GM12878 (cell line): ENCODE measurements at regions not wholly inside any gene's neighbourhood (a gene's known extent, or its start where the extent isn't known, plus 50 kb on each side); places are given as distances from the start of the nearest gene placed in this dataset.

Source experiments
- ATAC-seq: fragments of 200-7000 bp; cut with Tn5 transposase; 3 replicates; pipeline ENCODE4 v1.9.1; 2020; ENCODE audit warnings: mild to moderate bottlenecking, moderate library complexity
- BruUV-seq: library from RNA; stranded (reverse); fragments of 400-500 nt; replicated peaks from 2 replicates; lab custom pipeline; 2021; lab: Mats Ljungman, UMichigan
- CTCF ChIA-PET: fragments of 300-600 bp; sonication (Branson Sonifier 250); formaldehyde crosslinking; extraction: SDS; loops from one replicate; lab custom pipeline; 2021; ENCODE audit warnings: inconsistent platforms; lab: Yijun Ruan, JAX
- POLR2A ChIA-PET: fragments of 350-600 bp; formaldehyde crosslinking; extraction: SDS; loops from one replicate; lab custom pipeline; 2021; ENCODE audit warnings: inconsistent platforms; lab: Charles Lee
- RAD21 ChIA-PET: fragments of 300-600 bp; sonication (Branson Sonifier 250); formaldehyde crosslinking; loops from one replicate; lab custom pipeline; 2023; ENCODE audit warnings: antibody characterized with exemption; ENCODE audit not compliant: unreplicated experiment; lab: Charles Lee
- SMC1A ChIA-PET: fragments of 300-600 bp; sonication (Branson Sonifier 250); formaldehyde crosslinking; loops from one replicate; lab custom pipeline; 2023; ENCODE audit not compliant: unreplicated experiment, uncharacterized antibody; lab: Charles Lee
- DNase-seq: peaks from one replicate; pipeline ENCODE4 v3.0.0-alpha.2; 2011; ENCODE audit warnings: low read depth, low spot score
- FAIRE-seq: peaks from 3 replicates; lab custom pipeline; 2011; peaks lifted over from hg19 to GRCh38; lab: Jason Lieb, UNC
- H2AFZ ChIP-seq: 2 replicates; pipeline ENCODE4 v1.6.0; 2011; ENCODE audit warnings: low read depth, low read length, control low read depth; ENCODE audit not compliant: control insufficient read depth
- H3K27ac ChIP-seq: 2 replicates; pipeline ENCODE4 v1.5.1; 2011; ENCODE audit warnings: control low read depth; ENCODE audit not compliant: control insufficient read depth, insufficient read depth
- H3K27me3 ChIP-seq, 2 experiments: replicated peaks in 1 of 2; 2 replicates each; pipeline versions ENCODE4 v1.6.0 to v1.6.1; 2011; ENCODE audit warnings: low read length in 1 of 2; ENCODE audit not compliant: control insufficient read depth in 2 of 2, insufficient read depth in 2 of 2
- H3K36me3 ChIP-seq, 2 experiments: 2 replicates each; pipeline ENCODE4 v1.5.1; 2011; ENCODE audit warnings: low read length in 1 of 2; ENCODE audit not compliant: control insufficient read depth in 2 of 2, insufficient read depth in 2 of 2
- H3K4me1 ChIP-seq: 2 replicates; pipeline ENCODE4 v1.6.1; 2011; ENCODE audit warnings: mild to moderate bottlenecking, low read length, moderate library complexity, mixed read lengths; ENCODE audit not compliant: control insufficient read depth, insufficient read depth
- H3K4me2 ChIP-seq: 2 replicates; pipeline ENCODE4 v1.6.0; 2011; ENCODE audit warnings: control low read depth; ENCODE audit not compliant: control insufficient read depth, insufficient read depth
- H3K4me3 ChIP-seq: fragments of 200-600 bp; sonication (generic); 2 replicates; pipeline ENCODE4 v1.5.1; 2016
- H3K79me2 ChIP-seq: 2 replicates; pipeline ENCODE4 v1.6.0; 2011; ENCODE audit warnings: low read length; ENCODE audit not compliant: control insufficient read depth, insufficient read depth
- H3K9ac ChIP-seq: 2 replicates; pipeline ENCODE4 v1.8.0; 2011; ENCODE audit warnings: low read length, control low read depth, mixed read lengths; ENCODE audit not compliant: control insufficient read depth, insufficient read depth
- H3K9me3 ChIP-seq: replicated peaks from 3 replicates; pipeline ENCODE4 v1.5.1; 2011; ENCODE audit warnings: mild to moderate bottlenecking, low read length; ENCODE audit not compliant: control insufficient read depth, insufficient read depth
- H4K20me1 ChIP-seq: 2 replicates; pipeline ENCODE4 v1.6.0; 2011; ENCODE audit not compliant: control insufficient read depth, insufficient read depth
- DPF2 ChIP-seq: fragments of 450-650 bp; IDR thresholded peaks from 2 replicates; pipeline ENCODE4 v1.6.1; 2017; ENCODE audit warnings: mild to moderate bottlenecking
- EED ChIP-seq: sonication (generic); IDR thresholded peaks from 2 replicates; pipeline ENCODE4 v1.6.1; 2016; ENCODE audit warnings: antibody characterized with exemption, low read depth
- EP300 ChIP-seq, 2 experiments: fragments of 150-350 bp in 1 of 2; IDR thresholded peaks; 2 replicates each; pipeline ENCODE4 v1.6.1; 2011 to 2012; ENCODE audit warnings: low read depth in 2 of 2, low read length in 2 of 2, borderline replicate concordance in 1 of 2, improper control_type of control experiment in 1 of 2, inconsistent platforms in 1 of 2; ENCODE audit not compliant: control insufficient read depth in 1 of 2
- HCFC1 ChIP-seq: fragments of 150-350 bp; IDR thresholded peaks from 2 replicates; pipeline ENCODE4 v1.6.1; 2014; ENCODE audit warnings: low read length
- RBBP5 ChIP-seq: fragments of 200-600 bp; sonication (generic); conservative IDR thresholded peaks from 2 replicates; pipeline ENCODE4 v1.6.1; 2016
- SMAD5 ChIP-seq: IDR thresholded peaks from 2 replicates; pipeline ENCODE4 v1.6.1; 2016; ENCODE audit warnings: antibody characterized with exemption, low read depth
- TCF3 ChIP-seq: IDR thresholded peaks from 2 replicates; pipeline ENCODE4 v1.6.1; 2012; ENCODE audit warnings: low read depth, mild to moderate bottlenecking, low read length, borderline replicate concordance; ENCODE audit not compliant: insufficient read depth
- WGBS: methylation state at CpG from one replicate; pipeline ENCODE4 v1.1.6; 2016; ENCODE audit warnings: low lambda C conversion rate; ENCODE audit not compliant: insufficient replicate concordance, insufficient coverage; ENCODE audit errors: missing lambda C conversion rate; 5-methylcytosine and 5-hydroxymethylcytosine counted together
- in situ Hi-C: fragments of 300-500 bp; cut with MboI; formaldehyde crosslinking; loops from 9 replicates; pipeline ENCODE4 v1.14.3; 2018; ENCODE audit warnings: mixed read lengths
- intact Hi-C: fragments of 100-400 bp; cut with micrococcal nuclease; formaldehyde crosslinking; loops from one replicate; pipeline ENCODE4 v1.14.2; 2022; ENCODE audit not compliant: unreplicated experiment
- TF ChIP-seq, protein P1 (sequence below): fragments of 450-650 bp; IDR thresholded peaks from 2 replicates; pipeline ENCODE4 v1.6.1; 2017; ENCODE audit warnings: mild to moderate bottlenecking
- TF ChIP-seq, protein P2 (sequence below): fragments of 450-650 bp; IDR thresholded peaks from 2 replicates; pipeline ENCODE4 v1.6.1; 2017; ENCODE audit warnings: borderline replicate concordance
- TF ChIP-seq, protein P3 (sequence below): fragments of 450-650 bp; IDR thresholded peaks from 2 replicates; pipeline ENCODE4 v1.6.1; 2016; ENCODE audit warnings: mild to moderate bottlenecking, moderate library complexity, borderline replicate concordance
- TF ChIP-seq, protein P4 (sequence below): fragments of 450-650 bp; formaldehyde crosslinking; IDR thresholded peaks from 2 replicates; pipeline ENCODE4 v1.4.0; 2022; ENCODE audit warnings: mild to moderate bottlenecking, moderate library complexity

DNA sequence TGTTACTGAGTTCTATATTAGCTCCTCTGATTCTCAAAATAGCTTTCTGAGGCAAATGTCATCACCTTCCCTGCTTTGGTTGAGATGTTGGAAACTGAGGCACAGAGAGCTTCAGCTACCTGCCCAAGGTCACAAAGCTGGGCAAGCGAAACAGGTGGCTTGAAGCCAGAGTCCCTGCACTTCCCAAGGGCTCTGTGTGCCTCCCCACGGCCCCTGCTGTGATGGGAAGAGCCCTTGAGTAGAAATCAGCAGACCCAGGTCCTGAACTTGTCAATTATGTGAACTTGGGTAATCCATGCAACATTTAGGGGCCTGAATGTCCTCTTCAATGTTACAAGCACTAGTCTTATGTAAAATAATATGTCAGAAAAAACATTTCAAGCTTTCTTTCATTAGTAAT lies 327.3 kb upstream of the PODXL start (continued):
- TF ChIP-seq, protein P1, sequence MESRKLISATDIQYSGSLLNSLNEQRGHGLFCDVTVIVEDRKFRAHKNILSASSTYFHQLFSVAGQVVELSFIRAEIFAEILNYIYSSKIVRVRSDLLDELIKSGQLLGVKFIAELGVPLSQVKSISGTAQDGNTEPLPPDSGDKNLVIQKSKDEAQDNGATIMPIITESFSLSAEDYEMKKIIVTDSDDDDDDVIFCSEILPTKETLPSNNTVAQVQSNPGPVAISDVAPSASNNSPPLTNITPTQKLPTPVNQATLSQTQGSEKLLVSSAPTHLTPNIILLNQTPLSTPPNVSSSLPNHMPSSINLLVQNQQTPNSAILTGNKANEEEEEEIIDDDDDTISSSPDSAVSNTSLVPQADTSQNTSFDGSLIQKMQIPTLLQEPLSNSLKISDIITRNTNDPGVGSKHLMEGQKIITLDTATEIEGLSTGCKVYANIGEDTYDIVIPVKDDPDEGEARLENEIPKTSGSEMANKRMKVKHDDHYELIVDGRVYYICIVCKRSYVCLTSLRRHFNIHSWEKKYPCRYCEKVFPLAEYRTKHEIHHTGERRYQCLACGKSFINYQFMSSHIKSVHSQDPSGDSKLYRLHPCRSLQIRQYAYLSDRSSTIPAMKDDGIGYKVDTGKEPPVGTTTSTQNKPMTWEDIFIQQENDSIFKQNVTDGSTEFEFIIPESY: no peak
- TF ChIP-seq TCF3: no peak

DNA sequence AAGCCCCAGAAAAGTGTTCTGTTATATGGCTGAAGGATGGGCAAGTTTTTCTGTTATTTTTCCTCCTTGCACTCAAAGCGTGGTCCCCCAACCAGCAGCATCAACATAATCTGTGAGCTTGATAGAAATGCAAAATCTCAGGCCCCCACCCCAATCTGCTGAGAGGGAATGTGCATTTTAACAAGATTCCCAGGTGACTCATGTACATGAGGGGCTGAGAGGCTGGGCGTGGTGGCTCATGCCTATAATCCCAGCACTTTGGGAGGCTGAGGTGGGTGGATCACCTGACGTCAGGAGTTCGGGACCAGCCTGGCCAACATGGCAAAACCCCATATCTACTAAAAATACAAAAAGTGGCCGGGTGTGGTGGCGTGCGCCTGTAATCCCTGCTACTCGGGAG lies 326.8 kb upstream of the PODXL start:
- H3K27ac ChIP-seq: no peak overlapping the region
- peaks cover 5% of the 10 kb centered on the region; the same call in 2 of the 3 replicates for H3K9me3 ChIP-seq
- 40% methylated on average over 8 of the region's 8 CpGs for WGBS
- in situ Hi-C loops (no loop called here), intact Hi-C loops (no loop called here)
- no peaks in the 10 kb centered on the region for H4K20me1 ChIP-seq
- ChIA-PET SMC1A (no interaction called here), RAD21 (no interaction called here), POLR2A (no interaction called here), CTCF (interaction anchor here (1.6 kb wide), 1 partner anchor 23 kb away, joined by 4 read pairs; no protein-coding TSS in a partner anchor)
- no peaks in the 10 kb centered on the region for H3K4me1 ChIP-seq
- H3K79me2 ChIP-seq: no peaks in the 10 kb centered on the region
- no peak overlapping the region for H3K4me2 ChIP-seq
- BruUV-seq: no TSS peak
- DNase-seq (no peak), FAIRE-seq (no peak), ATAC-seq (no peak)
- H3K9ac ChIP-seq: no peak overlapping the region
- H2AFZ ChIP-seq: no peak overlapping the region
- no peak overlapping the region for H3K4me3 ChIP-seq
- H3K36me3 ChIP-seq: no peaks in the 10 kb centered on the region
- H3K27me3 ChIP-seq: no peaks in the 10 kb centered on the region
- TF ChIP-seq SMAD5: no peak
- TF ChIP-seq, protein P2, sequence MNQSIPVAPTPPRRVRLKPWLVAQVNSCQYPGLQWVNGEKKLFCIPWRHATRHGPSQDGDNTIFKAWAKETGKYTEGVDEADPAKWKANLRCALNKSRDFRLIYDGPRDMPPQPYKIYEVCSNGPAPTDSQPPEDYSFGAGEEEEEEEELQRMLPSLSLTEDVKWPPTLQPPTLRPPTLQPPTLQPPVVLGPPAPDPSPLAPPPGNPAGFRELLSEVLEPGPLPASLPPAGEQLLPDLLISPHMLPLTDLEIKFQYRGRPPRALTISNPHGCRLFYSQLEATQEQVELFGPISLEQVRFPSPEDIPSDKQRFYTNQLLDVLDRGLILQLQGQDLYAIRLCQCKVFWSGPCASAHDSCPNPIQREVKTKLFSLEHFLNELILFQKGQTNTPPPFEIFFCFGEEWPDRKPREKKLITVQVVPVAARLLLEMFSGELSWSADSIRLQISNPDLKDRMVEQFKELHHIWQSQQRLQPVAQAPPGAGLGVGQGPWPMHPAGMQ: no peak
- no peak for TF ChIP-seq EP300 (IDR thresholded peaks at IDR 0.05; ENCODE audit: borderline replicate concordance in 1 of 2, control insufficient read depth in 1 of 2, low read depth in 2 of 2, low read length in 2 of 2)
- no peak for TF ChIP-seq RBBP5
- TF ChIP-seq EED: no peak
- no peak for TF ChIP-seq DPF2
- TF ChIP-seq HCFC1: no peak
- TF ChIP-seq, protein P3, sequence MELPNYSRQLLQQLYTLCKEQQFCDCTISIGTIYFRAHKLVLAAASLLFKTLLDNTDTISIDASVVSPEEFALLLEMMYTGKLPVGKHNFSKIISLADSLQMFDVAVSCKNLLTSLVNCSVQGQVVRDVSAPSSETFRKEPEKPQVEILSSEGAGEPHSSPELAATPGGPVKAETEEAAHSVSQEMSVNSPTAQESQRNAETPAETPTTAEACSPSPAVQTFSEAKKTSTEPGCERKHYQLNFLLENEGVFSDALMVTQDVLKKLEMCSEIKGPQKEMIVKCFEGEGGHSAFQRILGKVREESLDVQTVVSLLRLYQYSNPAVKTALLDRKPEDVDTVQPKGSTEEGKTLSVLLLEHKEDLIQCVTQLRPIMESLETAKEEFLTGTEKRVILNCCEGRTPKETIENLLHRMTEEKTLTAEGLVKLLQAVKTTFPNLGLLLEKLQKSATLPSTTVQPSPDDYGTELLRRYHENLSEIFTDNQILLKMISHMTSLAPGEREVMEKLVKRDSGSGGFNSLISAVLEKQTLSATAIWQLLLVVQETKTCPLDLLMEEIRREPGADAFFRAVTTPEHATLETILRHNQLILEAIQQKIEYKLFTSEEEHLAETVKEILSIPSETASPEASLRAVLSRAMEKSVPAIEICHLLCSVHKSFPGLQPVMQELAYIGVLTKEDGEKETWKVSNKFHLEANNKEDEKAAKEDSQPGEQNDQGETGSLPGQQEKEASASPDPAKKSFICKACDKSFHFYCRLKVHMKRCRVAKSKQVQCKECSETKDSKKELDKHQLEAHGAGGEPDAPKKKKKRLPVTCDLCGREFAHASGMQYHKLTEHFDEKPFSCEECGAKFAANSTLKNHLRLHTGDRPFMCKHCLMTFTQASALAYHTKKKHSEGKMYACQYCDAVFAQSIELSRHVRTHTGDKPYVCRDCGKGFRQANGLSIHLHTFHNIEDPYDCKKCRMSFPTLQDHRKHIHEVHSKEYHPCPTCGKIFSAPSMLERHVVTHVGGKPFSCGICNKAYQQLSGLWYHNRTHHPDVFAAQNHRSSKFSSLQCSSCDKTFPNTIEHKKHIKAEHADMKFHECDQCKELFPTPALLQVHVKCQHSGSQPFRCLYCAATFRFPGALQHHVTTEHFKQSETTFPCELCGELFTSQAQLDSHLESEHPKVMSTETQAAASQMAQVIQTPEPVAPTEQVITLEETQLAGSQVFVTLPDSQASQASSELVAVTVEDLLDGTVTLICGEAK: no peak
- TF ChIP-seq, protein P4, sequence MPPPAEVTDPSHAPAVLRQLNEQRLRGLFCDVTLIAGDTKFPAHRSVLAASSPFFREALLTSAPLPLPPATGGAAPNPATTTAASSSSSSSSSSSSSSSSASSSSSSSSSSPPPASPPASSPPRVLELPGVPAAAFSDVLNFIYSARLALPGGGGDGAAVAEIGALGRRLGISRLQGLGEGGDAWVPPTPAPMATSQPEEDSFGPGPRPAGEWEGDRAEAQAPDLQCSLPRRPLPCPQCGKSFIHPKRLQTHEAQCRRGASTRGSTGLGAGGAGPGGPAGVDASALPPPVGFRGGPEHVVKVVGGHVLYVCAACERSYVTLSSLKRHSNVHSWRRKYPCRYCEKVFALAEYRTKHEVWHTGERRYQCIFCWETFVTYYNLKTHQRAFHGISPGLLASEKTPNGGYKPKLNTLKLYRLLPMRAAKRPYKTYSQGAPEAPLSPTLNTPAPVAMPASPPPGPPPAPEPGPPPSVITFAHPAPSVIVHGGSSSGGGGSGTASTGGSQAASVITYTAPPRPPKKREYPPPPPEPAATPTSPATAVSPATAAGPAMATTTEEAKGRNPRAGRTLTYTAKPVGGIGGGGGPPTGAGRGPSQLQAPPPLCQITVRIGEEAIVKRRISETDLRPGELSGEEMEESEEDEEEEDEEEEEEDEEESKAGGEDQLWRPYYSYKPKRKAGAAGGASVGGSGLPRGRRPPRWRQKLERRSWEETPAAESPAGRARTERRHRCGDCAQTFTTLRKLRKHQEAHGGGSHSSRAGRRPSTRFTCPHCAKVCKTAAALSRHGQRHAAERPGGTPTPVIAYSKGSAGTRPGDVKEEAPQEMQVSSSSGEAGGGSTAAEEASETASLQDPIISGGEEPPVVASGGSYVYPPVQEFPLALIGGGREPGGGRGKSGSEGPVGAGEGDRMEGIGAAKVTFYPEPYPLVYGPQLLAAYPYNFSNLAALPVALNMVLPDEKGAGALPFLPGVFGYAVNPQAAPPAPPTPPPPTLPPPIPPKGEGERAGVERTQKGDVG (CRISPR knock-in tag): no peak
